K562 (cell line): ENCODE measurements at regions not wholly inside any gene's neighbourhood (a gene's known extent, or its start where the extent isn't known, plus 50 kb on each side); places are given as distances from the start of the nearest gene placed in this dataset.

Experiments used
- ARID1B ChIP-seq: fragments of 450-650 bp; IDR thresholded peaks from 2 replicates; pipeline ENCODE4 v1.6.1; 2016; ENCODE audit warnings: antibody characterized with exemption, mild to moderate bottlenecking, inconsistent platforms
- BACH1 ChIP-seq: fragments of 200-800 bp; sonication (Bioruptor generic); IDR thresholded peaks from 2 replicates; pipeline ENCODE4 v1.6.1; 2016; ENCODE audit warnings: missing genetic modification characterization, missing compliant biosample characterization
- C11orf30 ChIP-seq: fragments of 450-650 bp; IDR thresholded peaks from 2 replicates; pipeline ENCODE4 v1.6.1; 2016; ENCODE audit warnings: low read depth, mild to moderate bottlenecking
- RAD21 ChIP-seq, 2 experiments: fragments of 250-450 bp in 1 of 2; fragments of 450-650 bp in 1 of 2; sonication (Bioruptor Pico) in 1 of 2; formaldehyde crosslinking in 1 of 2; IDR thresholded peaks in 1 of 2; conservative IDR thresholded peaks in 1 of 2; 2 replicates each; pipeline versions ENCODE4 v1.4.0 to v1.8.0; 2020 to 2022; ENCODE audit warnings: mild to moderate bottlenecking in 2 of 2, moderate library complexity in 1 of 2
- RBFOX2 ChIP-seq: fragments of 200-400 bp; formaldehyde crosslinking; IDR thresholded peaks from 2 replicates; pipeline ENCODE4 v1.6.1; 2017; ENCODE audit warnings: low read depth, mild to moderate bottlenecking, low read length, moderate library complexity
- RBM39 ChIP-seq: fragments of 200-400 bp; formaldehyde crosslinking; optimal IDR thresholded peaks from 2 replicates; pipeline ENCODE3; 2018; ENCODE audit warnings: low read depth, low read length
- RNF2 ChIP-seq: sonication (generic); IDR thresholded peaks from 2 replicates; pipeline ENCODE4 v1.6.1; 2016
- SMAD4 ChIP-seq: fragments of 250-450 bp; sonication (Bioruptor Pico); conservative IDR thresholded peaks from 2 replicates; pipeline ENCODE4 v1.8.0; 2021; ENCODE audit warnings: inconsistent platforms, mild to moderate bottlenecking, moderate library complexity
- SOX6 ChIP-seq: fragments of 450-650 bp; IDR thresholded peaks from 2 replicates; pipeline ENCODE4 v1.6.1; 2014; ENCODE audit warnings: mild to moderate bottlenecking
- TBL1XR1 ChIP-seq, 2 experiments: IDR thresholded peaks; 2 replicates each; pipeline ENCODE4 v1.6.1; 2012; ENCODE audit warnings: improper control_type of control experiment in 2 of 2, low read length in 2 of 2, mild to moderate bottlenecking in 1 of 2
- ZFP30 ChIP-seq: fragments of 250-450 bp; sonication (Bioruptor Pico); IDR thresholded peaks from 2 replicates; pipeline ENCODE4 v1.8.0; 2022; ENCODE audit warnings: moderate library complexity, mild to moderate bottlenecking, inconsistent platforms, borderline replicate concordance
- ZNF354B ChIP-seq: fragments of 250-450 bp; sonication (Bioruptor Pico); IDR thresholded peaks from 2 replicates; pipeline ENCODE4 v1.4.0; 2020
- ZNF41 ChIP-seq: fragments of 250-450 bp; sonication (Bioruptor Pico); conservative IDR thresholded peaks from 2 replicates; pipeline ENCODE4 v1.4.0; 2020; ENCODE audit warnings: mild to moderate bottlenecking
- ZNF583 ChIP-seq: fragments of 250-450 bp; sonication (Bioruptor Pico); IDR thresholded peaks from 2 replicates; pipeline ENCODE4 v1.4.0; 2020
- ZNF79 ChIP-seq: fragments of 250-450 bp; sonication (Bioruptor Pico); IDR thresholded peaks from 2 replicates; pipeline ENCODE4 v1.4.0; 2020; ENCODE audit warnings: low read depth, mild to moderate bottlenecking, moderate library complexity
- TF ChIP-seq, protein P1 (sequence below): fragments of 450-650 bp; IDR thresholded peaks from 2 replicates; pipeline ENCODE4 v1.6.1; 2016; ENCODE audit warnings: mild to moderate bottlenecking, moderate library complexity
- TF ChIP-seq, protein P2 (sequence below): sonication (generic); formaldehyde crosslinking; IDR thresholded peaks from 2 replicates; pipeline ENCODE4 v1.5.0; 2020; ENCODE audit warnings: missing genetic modification reagents

DNA sequence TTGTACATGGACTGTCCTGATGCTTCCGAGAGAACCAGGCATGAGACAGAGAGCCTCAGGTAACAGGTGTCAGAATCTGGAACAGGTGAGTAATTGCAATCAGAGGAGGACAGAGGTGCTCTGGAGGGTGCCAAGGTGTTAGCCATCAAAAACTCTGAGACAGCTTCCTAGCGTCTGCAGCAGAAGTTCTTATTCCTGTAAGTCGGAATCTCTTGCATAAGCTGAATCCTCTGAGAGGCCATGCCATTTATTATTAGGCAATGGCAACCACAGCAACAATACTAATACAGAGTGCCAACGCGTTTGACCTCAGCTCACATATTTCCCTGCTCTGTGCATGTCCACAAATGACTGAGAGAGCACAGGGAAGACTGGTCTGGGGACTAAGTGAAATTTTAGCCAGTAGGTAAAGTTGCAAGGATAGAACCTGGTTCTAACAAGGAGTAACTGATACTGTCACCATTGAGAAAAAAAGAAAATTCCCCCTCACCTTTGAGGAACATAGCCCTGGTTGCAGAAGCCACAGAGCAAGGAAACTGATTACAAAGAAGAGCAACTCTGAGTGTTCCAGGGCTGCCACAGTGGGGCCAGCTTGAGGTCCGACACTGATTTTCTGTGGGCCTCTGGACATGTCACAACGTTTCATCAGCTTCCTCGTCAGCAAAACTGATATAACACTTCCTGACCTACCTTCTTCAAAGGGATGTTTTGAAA, 55.1 kb upstream of the ACSL3 start (continued):
- TF ChIP-seq, protein P1, sequence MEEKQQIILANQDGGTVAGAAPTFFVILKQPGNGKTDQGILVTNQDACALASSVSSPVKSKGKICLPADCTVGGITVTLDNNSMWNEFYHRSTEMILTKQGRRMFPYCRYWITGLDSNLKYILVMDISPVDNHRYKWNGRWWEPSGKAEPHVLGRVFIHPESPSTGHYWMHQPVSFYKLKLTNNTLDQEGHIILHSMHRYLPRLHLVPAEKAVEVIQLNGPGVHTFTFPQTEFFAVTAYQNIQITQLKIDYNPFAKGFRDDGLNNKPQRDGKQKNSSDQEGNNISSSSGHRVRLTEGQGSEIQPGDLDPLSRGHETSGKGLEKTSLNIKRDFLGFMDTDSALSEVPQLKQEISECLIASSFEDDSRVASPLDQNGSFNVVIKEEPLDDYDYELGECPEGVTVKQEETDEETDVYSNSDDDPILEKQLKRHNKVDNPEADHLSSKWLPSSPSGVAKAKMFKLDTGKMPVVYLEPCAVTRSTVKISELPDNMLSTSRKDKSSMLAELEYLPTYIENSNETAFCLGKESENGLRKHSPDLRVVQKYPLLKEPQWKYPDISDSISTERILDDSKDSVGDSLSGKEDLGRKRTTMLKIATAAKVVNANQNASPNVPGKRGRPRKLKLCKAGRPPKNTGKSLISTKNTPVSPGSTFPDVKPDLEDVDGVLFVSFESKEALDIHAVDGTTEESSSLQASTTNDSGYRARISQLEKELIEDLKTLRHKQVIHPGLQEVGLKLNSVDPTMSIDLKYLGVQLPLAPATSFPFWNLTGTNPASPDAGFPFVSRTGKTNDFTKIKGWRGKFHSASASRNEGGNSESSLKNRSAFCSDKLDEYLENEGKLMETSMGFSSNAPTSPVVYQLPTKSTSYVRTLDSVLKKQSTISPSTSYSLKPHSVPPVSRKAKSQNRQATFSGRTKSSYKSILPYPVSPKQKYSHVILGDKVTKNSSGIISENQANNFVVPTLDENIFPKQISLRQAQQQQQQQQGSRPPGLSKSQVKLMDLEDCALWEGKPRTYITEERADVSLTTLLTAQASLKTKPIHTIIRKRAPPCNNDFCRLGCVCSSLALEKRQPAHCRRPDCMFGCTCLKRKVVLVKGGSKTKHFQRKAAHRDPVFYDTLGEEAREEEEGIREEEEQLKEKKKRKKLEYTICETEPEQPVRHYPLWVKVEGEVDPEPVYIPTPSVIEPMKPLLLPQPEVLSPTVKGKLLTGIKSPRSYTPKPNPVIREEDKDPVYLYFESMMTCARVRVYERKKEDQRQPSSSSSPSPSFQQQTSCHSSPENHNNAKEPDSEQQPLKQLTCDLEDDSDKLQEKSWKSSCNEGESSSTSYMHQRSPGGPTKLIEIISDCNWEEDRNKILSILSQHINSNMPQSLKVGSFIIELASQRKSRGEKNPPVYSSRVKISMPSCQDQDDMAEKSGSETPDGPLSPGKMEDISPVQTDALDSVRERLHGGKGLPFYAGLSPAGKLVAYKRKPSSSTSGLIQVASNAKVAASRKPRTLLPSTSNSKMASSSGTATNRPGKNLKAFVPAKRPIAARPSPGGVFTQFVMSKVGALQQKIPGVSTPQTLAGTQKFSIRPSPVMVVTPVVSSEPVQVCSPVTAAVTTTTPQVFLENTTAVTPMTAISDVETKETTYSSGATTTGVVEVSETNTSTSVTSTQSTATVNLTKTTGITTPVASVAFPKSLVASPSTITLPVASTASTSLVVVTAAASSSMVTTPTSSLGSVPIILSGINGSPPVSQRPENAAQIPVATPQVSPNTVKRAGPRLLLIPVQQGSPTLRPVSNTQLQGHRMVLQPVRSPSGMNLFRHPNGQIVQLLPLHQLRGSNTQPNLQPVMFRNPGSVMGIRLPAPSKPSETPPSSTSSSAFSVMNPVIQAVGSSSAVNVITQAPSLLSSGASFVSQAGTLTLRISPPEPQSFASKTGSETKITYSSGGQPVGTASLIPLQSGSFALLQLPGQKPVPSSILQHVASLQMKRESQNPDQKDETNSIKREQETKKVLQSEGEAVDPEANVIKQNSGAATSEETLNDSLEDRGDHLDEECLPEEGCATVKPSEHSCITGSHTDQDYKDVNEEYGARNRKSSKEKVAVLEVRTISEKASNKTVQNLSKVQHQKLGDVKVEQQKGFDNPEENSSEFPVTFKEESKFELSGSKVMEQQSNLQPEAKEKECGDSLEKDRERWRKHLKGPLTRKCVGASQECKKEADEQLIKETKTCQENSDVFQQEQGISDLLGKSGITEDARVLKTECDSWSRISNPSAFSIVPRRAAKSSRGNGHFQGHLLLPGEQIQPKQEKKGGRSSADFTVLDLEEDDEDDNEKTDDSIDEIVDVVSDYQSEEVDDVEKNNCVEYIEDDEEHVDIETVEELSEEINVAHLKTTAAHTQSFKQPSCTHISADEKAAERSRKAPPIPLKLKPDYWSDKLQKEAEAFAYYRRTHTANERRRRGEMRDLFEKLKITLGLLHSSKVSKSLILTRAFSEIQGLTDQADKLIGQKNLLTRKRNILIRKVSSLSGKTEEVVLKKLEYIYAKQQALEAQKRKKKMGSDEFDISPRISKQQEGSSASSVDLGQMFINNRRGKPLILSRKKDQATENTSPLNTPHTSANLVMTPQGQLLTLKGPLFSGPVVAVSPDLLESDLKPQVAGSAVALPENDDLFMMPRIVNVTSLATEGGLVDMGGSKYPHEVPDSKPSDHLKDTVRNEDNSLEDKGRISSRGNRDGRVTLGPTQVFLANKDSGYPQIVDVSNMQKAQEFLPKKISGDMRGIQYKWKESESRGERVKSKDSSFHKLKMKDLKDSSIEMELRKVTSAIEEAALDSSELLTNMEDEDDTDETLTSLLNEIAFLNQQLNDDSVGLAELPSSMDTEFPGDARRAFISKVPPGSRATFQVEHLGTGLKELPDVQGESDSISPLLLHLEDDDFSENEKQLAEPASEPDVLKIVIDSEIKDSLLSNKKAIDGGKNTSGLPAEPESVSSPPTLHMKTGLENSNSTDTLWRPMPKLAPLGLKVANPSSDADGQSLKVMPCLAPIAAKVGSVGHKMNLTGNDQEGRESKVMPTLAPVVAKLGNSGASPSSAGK = peak; percentile 16; the same call in 1 of the 2 replicates
- TF ChIP-seq ZNF354B (CRISPR knock-in tag) (peak; percentile 50; the same call in 1 of the 2 replicates), ZNF583 (0 out of 2 replicates have a peak, but pooled peaks have one; percentile 16), ZNF41 (CRISPR knock-in tag) (peak; percentile 66; the same call in 1 of the 2 replicates), RBM39 (no peak), RAD21 (CRISPR knock-in tag; conservative IDR thresholded peaks at IDR 0.05 in 1 of 2, IDR thresholded peaks at IDR 0.05 in 1 of 2) (peak; percentile 26 to 30; a peak in 2 of 4 replicates), RBFOX2 (peak; percentile 51), ARID1B (peak; percentile 24; the same call in 1 of the 2 replicates), RNF2 (peak; percentile 74; the same call in 1 of the 2 replicates), BACH1 (peak; percentile 49; the same call in 1 of the 2 replicates), TBL1XR1 (IDR thresholded peaks at IDR 0.05; ENCODE audit: low read length in 2 of 2) (0 out of 4 replicates have a peak, but pooled peaks of 1 of the 2 experiments have one; percentile 22), SOX6 (peak; percentile 62), SMAD4 (peak; percentile 75), C11orf30 (peak; percentile 46; the same call in 1 of the 2 replicates), ZNF79 (peak; percentile 70; the same call in 1 of the 2 replicates), ZFP30 (no peak)
- TF ChIP-seq, protein P2, sequence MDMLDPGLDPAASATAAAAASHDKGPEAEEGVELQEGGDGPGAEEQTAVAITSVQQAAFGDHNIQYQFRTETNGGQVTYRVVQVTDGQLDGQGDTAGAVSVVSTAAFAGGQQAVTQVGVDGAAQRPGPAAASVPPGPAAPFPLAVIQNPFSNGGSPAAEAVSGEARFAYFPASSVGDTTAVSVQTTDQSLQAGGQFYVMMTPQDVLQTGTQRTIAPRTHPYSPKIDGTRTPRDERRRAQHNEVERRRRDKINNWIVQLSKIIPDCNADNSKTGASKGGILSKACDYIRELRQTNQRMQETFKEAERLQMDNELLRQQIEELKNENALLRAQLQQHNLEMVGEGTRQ (CRISPR knock-in tag) = no peak
